DMS153 treated with DMSO at 0.1 percent for 48 hours (cell line): ENCODE measurements at regions not wholly inside any gene's neighbourhood (a gene's known extent, or its start where the extent isn't known, plus 50 kb on each side); places are given as distances from the start of the nearest gene placed in this dataset.

Experiments
- DNase-seq: peaks from one replicate; lab custom pipeline; 2025; ENCODE audit not compliant: unreplicated experiment; lab: John Stamatoyannopoulos, UW

- no peak for DNase-seq
These were observed 577.8 kb upstream of the NXPH2 start for GRCh38 chr2:139357972-139358371.

GRCh38 chr2:139354518-139354917 is 574.3 kb upstream of the NXPH2 start:
- DNase-seq = no peak

GRCh38 chr2:139353874-139354273 is 573.7 kb upstream of the NXPH2 start:
- no peak for DNase-seq

DNA sequence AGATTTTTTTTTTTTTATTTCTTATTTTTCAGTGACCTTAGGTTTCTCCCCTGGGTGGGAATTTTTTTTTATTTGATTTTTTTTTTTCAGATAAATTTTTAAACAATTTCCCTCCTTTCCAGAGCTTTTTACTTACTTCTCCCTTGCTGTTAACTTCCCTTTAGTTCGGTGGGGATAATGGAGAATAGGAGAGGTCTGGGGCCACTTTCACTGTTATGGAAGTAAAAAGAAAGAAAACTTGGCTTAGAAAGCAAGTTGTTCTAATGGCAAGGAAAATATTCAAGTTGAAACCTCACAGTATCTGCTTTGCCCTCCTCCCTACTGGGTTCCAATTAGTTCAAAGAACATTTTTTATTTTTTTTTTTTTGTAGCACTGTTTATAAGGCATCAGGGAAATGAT is 537.1 kb upstream of the NXPH2 start:
- no peak for DNase-seq

DNA sequence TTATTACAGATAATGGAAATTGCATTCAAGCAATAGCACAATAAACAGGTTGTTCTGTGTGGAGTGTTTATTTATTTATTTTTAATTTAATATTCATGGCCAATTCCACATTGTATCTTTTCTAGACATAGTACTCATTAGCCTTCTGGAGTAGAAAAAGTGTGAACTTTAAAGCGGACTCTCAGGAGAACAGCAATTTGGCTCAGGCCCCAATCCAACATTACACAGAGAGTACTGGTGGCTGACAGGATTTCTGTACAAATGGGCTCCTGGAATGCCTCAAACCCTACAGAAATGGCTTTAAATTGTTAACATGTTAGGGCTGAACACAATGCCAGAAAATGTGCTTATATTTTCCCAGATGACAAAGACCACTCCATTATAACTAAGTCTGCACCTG is 533.9 kb upstream of the NXPH2 start:
- no peak for DNase-seq

GRCh38 chr2:139296672-139297209 is 516.6 kb upstream of the NXPH2 start:
- DNase-seq = no peak

GRCh38 chr2:139293992-139294548 is 513.9 kb upstream of the NXPH2 start:
- DNase-seq = no peak

- no peak for DNase-seq
These were observed 500.9 kb upstream of the NXPH2 start for GRCh38 chr2:139281124-139281523.

- DNase-seq = no peak
These were observed 491.7 kb upstream of the NXPH2 start for GRCh38 chr2:139271879-139272278.

DNA sequence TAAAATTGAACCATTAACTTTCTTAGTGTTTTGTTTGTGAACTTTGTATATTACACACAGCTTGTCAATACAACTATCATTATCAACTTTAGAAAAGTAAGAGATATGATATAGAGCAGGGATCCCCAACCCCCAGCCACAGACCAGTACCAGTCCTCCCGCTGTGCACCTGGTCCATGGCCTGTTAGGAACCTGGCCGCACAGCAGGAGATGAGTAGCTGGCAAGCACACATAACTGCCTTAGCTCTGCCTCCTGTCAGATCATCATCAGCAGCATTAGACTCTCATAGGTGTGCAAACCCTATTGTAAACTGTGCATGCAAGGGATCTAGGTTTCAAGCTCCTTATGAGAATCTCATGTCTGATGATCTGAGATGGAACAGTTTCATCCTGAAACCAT is 491.0 kb upstream of the NXPH2 start:
- DNase-seq = no peak

DNA sequence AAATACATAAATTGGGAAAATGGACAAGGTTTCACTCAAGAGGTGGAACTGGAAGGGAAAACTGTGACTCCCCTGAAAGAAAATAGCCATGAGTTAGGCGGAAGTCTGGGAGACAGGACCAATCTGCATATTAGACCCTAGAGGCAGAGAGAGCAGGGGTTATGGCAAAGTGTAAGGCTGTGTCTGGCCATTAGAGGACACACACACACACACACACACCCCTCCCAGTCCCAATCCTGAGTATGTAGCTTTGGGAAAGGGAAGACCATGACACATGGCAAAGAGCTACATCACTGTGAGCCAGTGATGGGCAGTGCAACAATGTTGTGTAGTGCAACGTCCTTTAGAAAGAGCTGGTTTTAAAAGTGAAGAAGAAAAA is 479.9 kb upstream of the NXPH2 start:
- DNase-seq = no peak

DNA sequence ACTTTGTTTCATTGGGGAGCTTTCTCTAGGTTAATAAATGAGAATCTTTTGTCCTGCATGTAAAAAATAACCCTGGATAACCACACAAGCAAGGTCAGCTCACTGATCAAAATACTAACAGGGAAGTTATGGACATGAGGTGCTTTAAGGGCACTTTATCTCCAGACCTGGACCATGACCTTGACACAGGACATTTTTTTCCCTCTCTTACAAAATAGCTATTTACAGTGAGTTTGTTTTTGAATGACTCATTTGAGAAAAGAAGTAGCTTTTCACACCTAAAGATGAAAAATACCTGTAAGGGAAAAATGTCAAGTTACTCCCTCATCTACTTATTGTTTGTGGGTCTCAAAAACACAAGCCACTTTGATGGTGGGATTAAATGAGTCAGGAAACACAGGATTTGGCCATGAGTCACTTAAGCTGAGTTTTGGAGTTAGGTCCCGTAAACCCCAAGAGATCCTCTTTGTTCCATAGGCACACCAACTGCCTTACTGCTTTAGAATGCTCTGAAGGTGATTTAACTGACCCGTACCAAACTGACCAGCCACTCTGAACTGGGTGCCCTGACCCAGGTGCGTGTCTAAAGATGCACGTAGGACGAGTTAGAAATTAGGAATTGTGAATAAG is 479.3 kb upstream of the NXPH2 start:
- no peak for DNase-seq

- no peak for DNase-seq
These were observed 461.1 kb upstream of the NXPH2 start for GRCh38 chr2:139241286-139241685.

DNA sequence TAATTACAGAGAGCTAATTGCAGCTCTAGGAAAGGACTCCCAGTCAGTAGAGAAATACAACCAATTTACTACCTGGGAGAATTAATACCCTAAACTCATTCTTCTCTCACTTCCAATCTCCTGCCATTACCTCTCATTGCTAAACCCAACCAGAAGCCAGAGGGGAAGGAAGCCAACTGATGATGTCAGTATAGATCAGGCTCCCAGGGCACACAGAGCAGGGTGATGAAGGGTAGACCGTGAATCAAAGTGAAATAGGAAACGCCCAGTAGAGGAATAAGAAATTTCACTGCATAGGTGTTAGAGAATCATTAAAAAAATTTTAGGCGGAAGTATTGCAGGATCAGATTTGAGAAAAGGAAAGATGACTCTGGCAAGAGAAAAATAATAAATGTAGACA is 456.8 kb upstream of the NXPH2 start:
- no peak for DNase-seq

DNA sequence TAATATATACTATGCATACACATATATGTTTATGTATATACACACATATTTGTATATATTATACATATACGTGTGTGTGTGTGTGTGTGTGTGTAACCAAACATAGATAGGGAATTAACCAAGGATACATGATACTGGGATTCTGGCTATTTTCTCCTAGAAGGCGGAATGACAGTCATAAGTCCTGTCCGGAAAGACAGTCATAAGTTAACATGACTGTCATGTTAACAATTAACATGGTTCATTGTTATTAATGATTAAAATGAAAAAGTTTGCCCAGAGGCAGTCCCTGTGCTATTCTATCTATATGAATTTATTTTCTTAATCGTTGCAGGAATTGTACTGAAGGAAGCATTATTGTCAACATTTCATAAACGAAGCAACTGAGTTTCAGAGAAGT is 450.7 kb upstream of the NXPH2 start:
- no peak for DNase-seq

GRCh38 chr2:139228276-139228675 is 448.1 kb upstream of the NXPH2 start:
- DNase-seq = no peak

- no peak for DNase-seq
These were observed 445.8 kb upstream of the NXPH2 start for GRCh38 chr2:139225961-139226360.

DNA sequence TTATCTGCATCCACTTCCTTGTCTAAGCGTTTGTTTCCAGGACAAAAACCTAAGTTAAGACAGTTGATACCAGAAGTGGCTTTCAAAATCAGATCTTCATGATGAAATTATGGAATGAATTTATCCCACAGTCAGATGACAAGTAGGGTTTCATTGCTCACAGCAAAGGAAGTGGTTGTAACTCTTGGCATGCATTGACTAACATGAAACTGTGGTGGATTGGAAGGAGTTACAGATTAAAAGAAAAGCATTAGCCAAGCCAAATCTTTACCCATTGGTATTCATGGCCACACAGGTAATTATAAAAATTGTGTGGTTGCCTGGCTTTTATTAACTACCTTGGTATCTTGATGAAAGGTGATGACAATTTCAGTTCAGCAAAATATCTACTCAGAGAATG is 438.0 kb upstream of the NXPH2 start:
- no peak for DNase-seq

DNA sequence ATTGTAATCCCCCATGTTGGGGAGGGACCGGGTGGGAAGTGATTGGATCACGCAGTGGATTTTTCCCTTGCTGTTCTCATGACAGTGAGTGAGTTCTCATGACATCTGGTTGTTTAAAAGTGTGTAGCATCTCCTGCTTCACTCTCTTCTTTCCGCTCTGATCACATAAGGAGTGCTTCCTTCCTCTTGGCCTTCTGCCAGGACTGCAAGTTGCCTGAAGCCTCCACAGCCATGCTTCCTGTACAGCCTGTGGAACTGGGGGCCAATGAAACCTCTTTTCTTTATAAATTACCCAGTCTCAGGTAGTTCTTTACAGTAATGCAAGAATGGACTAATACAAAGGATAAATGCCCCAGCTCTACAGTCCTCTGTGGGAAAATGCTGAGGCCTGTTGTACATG is 437.5 kb upstream of the NXPH2 start:
- DNase-seq = no peak

- no peak for DNase-seq
These were observed 436.2 kb upstream of the NXPH2 start for GRCh38 chr2:139216435-139216834.

DNA sequence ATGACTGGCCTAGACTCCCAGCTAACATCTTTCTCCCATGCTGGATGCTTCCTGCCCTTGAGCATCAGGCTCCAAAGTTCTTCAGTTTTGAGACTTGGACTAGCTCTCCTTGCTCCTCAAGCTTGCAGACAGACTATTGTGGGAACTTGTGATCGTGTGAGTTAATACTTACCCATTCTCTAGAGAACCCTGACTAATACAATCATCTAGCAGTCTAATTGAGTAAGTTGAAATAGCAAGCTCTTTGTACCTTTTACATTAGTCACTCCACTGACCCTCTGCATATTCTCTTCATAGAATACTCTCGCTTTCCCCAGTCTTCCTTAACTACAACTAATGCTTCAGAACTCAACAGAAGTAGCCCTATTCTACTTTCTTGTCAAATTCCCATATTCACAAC is 434.6 kb upstream of the NXPH2 start:
- no peak for DNase-seq

DNA sequence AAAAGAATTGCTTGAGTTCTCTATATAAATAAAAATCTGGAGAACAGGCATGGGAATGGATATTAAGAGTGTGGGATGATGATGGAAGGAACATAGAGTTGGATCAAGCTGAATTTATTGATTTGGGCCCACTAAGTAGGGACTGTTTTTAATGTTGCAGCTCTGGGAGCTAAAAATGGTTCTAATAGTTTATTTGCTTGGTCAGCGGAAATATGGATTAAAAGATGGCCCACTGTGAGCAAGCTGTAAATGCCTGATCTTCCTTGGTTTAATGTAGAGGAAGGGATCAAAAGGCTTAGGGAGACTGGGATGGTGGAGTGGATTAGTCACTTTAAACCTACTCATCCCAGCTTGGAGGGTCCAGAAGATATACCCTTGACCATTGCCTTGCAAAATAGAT is 429.4 kb upstream of the NXPH2 start:
- DNase-seq = no peak

- DNase-seq = no peak
These were observed 421.3 kb upstream of the NXPH2 start for GRCh38 chr2:139201516-139201915.
